Fibroblast of villous mesenchyme (primary cell): ENCODE measurements at regions not wholly inside any gene's neighbourhood (a gene's known extent, or its start where the extent isn't known, plus 50 kb on each side); places are given as distances from the start of the nearest gene placed in this dataset.
A peak's percentile ranks its signal among the peaks of the same experiment; 100 is the strongest.
"Not testable (repeated sequence)": the region's sequence is repeated elsewhere in the genome, so short reads cannot be mapped to it uniquely, and the experiment has no call there.

Experiments
- DNase-seq: peaks from one replicate; pipeline ENCODE4 v3.0.0-alpha.2; 2010; ENCODE audit warnings: low read depth
- H3K4me3 ChIP-seq: 2 replicates; pipeline ENCODE4 v1.5.1; 2011; ENCODE audit warnings: low read depth, mild to moderate bottlenecking, low read length
- TF ChIP-seq, protein P1 (sequence below): IDR thresholded peaks from 2 replicates; pipeline ENCODE4 v1.5.1; 2012; ENCODE audit warnings: low read depth, mild to moderate bottlenecking, low read length; ENCODE audit not compliant: insufficient read depth

DNA sequence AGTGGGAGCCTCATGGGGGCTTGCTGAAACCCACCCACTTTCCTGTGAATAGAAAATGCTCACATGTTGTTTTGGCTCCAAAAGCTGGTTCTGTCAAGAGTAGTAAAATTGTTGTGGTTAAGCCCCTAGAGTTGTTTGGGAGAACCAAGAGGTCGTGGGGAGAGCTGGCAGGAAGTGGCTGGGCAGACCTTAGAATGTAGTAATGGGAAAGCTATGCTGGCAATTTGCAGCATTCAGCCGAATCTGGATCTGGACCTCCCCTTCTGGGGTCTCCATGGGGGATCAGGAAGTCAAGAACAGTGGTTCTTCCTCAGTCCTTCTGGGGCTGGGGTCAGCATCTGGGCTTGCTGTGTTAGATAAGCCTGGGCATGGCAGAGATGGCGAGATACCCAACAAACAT lies 150.6 kb upstream of the TBX3 start:
- H3K4me3 ChIP-seq = no peak overlapping the region
- peak; percentile 33 for DNase-seq
- TF ChIP-seq, protein P1, sequence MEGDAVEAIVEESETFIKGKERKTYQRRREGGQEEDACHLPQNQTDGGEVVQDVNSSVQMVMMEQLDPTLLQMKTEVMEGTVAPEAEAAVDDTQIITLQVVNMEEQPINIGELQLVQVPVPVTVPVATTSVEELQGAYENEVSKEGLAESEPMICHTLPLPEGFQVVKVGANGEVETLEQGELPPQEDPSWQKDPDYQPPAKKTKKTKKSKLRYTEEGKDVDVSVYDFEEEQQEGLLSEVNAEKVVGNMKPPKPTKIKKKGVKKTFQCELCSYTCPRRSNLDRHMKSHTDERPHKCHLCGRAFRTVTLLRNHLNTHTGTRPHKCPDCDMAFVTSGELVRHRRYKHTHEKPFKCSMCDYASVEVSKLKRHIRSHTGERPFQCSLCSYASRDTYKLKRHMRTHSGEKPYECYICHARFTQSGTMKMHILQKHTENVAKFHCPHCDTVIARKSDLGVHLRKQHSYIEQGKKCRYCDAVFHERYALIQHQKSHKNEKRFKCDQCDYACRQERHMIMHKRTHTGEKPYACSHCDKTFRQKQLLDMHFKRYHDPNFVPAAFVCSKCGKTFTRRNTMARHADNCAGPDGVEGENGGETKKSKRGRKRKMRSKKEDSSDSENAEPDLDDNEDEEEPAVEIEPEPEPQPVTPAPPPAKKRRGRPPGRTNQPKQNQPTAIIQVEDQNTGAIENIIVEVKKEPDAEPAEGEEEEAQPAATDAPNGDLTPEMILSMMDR = no peak

DNA sequence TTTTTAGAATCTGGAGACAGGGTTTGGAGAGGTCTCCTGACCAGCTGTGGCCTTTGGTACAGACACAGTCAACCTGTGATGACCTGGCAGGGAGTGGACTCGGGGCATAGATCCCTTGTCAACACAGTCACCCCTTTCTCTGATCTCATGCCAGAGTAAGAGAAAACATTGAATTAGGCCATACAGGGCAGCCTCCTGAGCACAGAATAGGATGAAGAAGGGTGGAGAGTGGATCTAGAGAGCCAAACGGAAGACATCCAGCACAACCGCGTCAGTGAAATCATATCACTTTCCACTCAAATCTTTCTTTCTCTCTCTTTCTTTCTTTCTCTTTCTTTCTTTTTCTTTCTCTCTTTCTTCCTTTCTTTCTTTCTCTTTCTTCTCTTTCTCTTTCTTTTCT lies 145.9 kb upstream of the TBX3 start:
- TF ChIP-seq, protein P1 = no peak
- no peak for DNase-seq
- H3K4me3 ChIP-seq = no peak overlapping the region

DNA sequence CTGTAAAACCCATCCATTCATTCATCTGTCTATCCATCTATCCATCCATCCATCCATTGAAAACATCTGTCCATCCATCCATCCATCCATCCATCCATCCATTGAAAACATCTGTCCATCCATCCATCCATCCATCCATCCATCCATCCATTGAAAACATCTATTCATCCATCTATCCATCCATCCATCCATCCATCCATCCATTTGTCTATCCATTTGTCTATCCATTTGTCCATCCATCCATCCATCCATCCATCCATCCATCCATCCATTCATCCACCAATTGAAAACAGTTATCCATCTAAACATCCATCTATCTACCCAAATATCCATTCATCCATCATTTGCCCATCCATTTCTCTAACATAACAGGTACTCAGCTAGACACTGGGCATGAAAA lies 145.3 kb upstream of the TBX3 start:
- H3K4me3 ChIP-seq, DNase-seq: not testable (repeated sequence)

DNA sequence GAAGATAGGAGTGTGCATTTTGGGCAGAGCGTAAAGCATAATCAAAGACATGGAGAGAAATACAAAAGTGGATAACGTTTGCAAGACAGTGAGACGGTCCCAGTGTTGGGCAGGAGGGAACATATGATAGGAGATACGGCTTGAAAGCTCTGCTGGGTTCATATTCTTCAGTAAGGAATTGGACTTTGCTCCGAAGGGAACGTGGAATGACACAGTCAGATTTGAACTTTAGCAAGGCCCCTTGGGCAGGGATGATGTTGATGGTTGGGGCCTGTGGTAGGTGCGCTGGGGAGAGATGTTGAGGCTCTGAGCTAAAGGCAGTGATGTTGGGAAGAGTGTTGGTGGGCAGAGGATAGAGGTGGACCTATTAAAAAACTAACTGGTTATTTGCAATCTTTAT lies 143.5 kb upstream of the TBX3 start:
- no peak for DNase-seq
- TF ChIP-seq, protein P1 = no peak
- no peak overlapping the region for H3K4me3 ChIP-seq

DNA sequence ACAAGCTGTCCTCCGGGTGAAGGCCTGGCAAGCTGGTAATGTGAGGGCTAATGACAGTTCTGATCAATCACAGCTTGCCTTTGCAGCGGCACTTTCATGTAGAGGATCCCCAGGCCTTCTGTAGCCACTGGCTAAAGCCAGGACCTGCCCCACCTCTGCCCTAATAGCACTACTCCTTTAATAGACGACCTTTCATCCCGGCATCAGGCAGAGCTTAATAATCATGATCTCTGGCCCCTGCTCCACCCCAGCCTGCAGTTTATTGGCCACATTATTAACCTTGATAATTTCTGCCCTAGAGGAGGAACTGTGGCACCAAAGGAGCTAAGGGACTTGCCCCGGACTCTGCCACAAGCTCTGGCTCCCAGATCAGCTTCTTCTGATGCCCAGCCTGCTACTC lies 142.3 kb upstream of the TBX3 start:
- TF ChIP-seq, protein P1 = no peak
- no peak overlapping the region for H3K4me3 ChIP-seq
- DNase-seq = no peak

DNA sequence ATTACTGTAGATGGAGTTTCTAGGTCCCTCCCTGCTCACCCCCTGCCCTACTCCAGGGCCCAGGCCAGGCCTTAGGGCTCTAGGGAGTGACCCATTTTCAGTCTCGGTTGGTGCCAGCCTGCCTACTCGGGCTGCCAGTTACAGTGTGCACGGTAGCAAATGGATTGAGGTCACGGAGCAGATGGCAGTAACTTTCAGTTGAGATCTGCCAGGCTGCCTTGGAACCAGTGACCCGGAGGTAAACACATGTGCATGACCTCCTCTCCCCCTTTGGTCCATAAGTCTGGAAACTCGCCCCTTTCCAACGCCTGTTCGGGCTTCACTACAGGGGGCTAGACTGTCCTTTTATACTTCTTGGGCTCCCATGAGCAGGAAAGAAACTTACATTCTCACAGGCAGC lies 139.7 kb upstream of the TBX3 start:
- TF ChIP-seq, protein P1 = no peak
- H3K4me3 ChIP-seq = no peak overlapping the region
- DNase-seq = no peak

DNA sequence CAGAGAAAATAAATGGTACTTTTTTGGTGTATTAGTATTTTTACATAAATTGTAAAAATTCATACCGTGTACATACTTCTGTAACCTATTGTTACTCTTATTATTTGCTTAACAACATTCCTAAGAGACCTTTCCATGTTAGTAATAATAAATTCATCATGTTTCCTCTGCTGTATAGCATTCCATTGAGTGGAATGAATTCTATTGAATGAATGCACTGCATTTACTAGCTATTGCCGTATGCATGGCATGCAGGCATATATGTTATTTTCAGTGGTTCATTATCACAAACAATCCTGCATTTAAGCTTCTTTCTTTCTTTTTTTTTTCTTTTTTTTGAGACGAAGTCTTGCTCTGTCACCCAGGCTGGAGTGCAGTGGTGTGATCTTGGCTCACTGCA lies 137.6 kb upstream of the TBX3 start:
- DNase-seq = no peak
- H3K4me3 ChIP-seq = no peak overlapping the region
- TF ChIP-seq, protein P1 = no peak
